Loucy (cell line): ENCODE measurements at regions not wholly inside any gene's neighbourhood (a gene's known extent, or its start where the extent isn't known, plus 50 kb on each side); places are given as distances from the start of the nearest gene placed in this dataset.

Source experiments
- H2AFZ ChIP-seq: fragments of 200-600 bp; sonication (generic); 2 replicates; pipeline ENCODE4 v1.6.0; 2016; ENCODE audit warnings: antibody characterized with exemption, mild to moderate bottlenecking, low read length, moderate library complexity
- H3F3A ChIP-seq: fragments of 200-600 bp; 2 replicates; pipeline ENCODE4 v1.6.0; 2016; ENCODE audit warnings: antibody characterized with exemption, low read depth, mild to moderate bottlenecking
- H3K27me3 ChIP-seq: fragments of 200-600 bp; sonication (generic); 2 replicates; pipeline ENCODE4 v1.6.1; 2014; ENCODE audit warnings: low read length, mild to moderate bottlenecking; ENCODE audit not compliant: insufficient read depth, poor library complexity, severe bottlenecking
- H3K36me3 ChIP-seq: fragments of 200-600 bp; sonication (generic); 2 replicates; pipeline ENCODE4 v1.6.1; 2016; ENCODE audit warnings: low read length; ENCODE audit not compliant: insufficient read depth
- H3K4me1 ChIP-seq: fragments of 200-600 bp; sonication (generic); 2 replicates; pipeline ENCODE4 v1.5.1; 2014; ENCODE audit warnings: low read length, mild to moderate bottlenecking; ENCODE audit not compliant: insufficient read depth, poor library complexity, severe bottlenecking
- H3K4me2 ChIP-seq: fragments of 200-600 bp; sonication (generic); 2 replicates; pipeline ENCODE4 v1.6.0; 2014; ENCODE audit warnings: antibody characterized with exemption, low read length, low read depth, mild to moderate bottlenecking; ENCODE audit not compliant: poor library complexity, severe bottlenecking
- H3K4me3 ChIP-seq: fragments of 200-600 bp; sonication (generic); 2 replicates; pipeline ENCODE4 v1.5.1; 2014; ENCODE audit warnings: low read length, mild to moderate bottlenecking, mixed read lengths; ENCODE audit not compliant: poor library complexity, severe bottlenecking
- H3K79me2 ChIP-seq: fragments of 200-600 bp; sonication (generic); 2 replicates; pipeline ENCODE4 v1.6.1; 2014; ENCODE audit warnings: low read length; ENCODE audit not compliant: insufficient read depth
- H3K9ac ChIP-seq: fragments of 200-600 bp; sonication (generic); 2 replicates; pipeline ENCODE4 v1.6.0; 2014; ENCODE audit warnings: mild to moderate bottlenecking, low read depth, low read length, moderate library complexity; ENCODE audit not compliant: poor library complexity, severe bottlenecking
- H3K9me2 ChIP-seq: fragments of 200-600 bp; sonication (generic); replicated peaks from 2 replicates; pipeline ENCODE4 v1.6.1; 2016; ENCODE audit warnings: low read depth, low read length, mixed read lengths
- H3K9me3 ChIP-seq: fragments of 200-600 bp; sonication (generic); 2 replicates; pipeline ENCODE4 v1.6.1; 2014; ENCODE audit warnings: mild to moderate bottlenecking, antibody characterized with exemption, low read length, low read depth; ENCODE audit not compliant: insufficient read depth
- H4K20me1 ChIP-seq: fragments of 200-600 bp; sonication (generic); 2 replicates; pipeline ENCODE4 v1.6.0; 2014; ENCODE audit warnings: antibody characterized with exemption, low read length, mild to moderate bottlenecking; ENCODE audit not compliant: insufficient read depth, poor library complexity, severe bottlenecking
- EZH2phosphoT487 ChIP-seq: fragments of 200-600 bp; IDR thresholded peaks from 2 replicates; pipeline ENCODE4 v1.6.1; 2018; ENCODE audit warnings: antibody characterized with exemption, mild to moderate bottlenecking, moderate library complexity, borderline replicate concordance
- TF ChIP-seq, protein P1 (sequence below): fragments of 200-600 bp; sonication (generic); conservative IDR thresholded peaks from 2 replicates; pipeline ENCODE4 v1.5.1; 2014; ENCODE audit warnings: mild to moderate bottlenecking, antibody characterized with exemption, low read length

- no peaks in the 10 kb centered on the region for H3K27me3 ChIP-seq
- no peaks in the 10 kb centered on the region for H3K79me2 ChIP-seq
- H3F3A ChIP-seq = no peaks in the 10 kb centered on the region
- no peaks in the 10 kb centered on the region for H3K36me3 ChIP-seq
- no peaks in the 10 kb centered on the region for H3K4me1 ChIP-seq
- H3K4me2 ChIP-seq = no peak overlapping the region
- TF ChIP-seq, protein P1, sequence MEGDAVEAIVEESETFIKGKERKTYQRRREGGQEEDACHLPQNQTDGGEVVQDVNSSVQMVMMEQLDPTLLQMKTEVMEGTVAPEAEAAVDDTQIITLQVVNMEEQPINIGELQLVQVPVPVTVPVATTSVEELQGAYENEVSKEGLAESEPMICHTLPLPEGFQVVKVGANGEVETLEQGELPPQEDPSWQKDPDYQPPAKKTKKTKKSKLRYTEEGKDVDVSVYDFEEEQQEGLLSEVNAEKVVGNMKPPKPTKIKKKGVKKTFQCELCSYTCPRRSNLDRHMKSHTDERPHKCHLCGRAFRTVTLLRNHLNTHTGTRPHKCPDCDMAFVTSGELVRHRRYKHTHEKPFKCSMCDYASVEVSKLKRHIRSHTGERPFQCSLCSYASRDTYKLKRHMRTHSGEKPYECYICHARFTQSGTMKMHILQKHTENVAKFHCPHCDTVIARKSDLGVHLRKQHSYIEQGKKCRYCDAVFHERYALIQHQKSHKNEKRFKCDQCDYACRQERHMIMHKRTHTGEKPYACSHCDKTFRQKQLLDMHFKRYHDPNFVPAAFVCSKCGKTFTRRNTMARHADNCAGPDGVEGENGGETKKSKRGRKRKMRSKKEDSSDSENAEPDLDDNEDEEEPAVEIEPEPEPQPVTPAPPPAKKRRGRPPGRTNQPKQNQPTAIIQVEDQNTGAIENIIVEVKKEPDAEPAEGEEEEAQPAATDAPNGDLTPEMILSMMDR = no peak
- no peak for TF ChIP-seq EZH2phosphoT487
- H4K20me1 ChIP-seq = no peaks in the 10 kb centered on the region
- H3K9ac ChIP-seq = no peak overlapping the region
- H3K4me3 ChIP-seq = no peak overlapping the region
- H2AFZ ChIP-seq = no peak overlapping the region
- H3K9me3 ChIP-seq = no peaks in the 10 kb centered on the region
- H3K9me2 ChIP-seq = no peaks in the 10 kb centered on the region
Observed at GRCh38 chr5:123964884-123965283, 452.9 kb downstream of the CSNK1G3 start.

GRCh38 chr5:123960526-123960925 is 448.5 kb downstream of the CSNK1G3 start:
- Histone ChIP-seq H3F3A (no peaks in the 10 kb centered on the region), H3K4me3 (no peak overlapping the region), H3K4me1 (no peaks in the 10 kb centered on the region), H4K20me1 (no peaks in the 10 kb centered on the region), H3K9me2 (no peaks in the 10 kb centered on the region), H3K9ac (no peak overlapping the region), H3K4me2 (no peak overlapping the region), H3K36me3 (no peaks in the 10 kb centered on the region), H2AFZ (no peak overlapping the region), H3K79me2 (no peaks in the 10 kb centered on the region), H3K27me3 (no peaks in the 10 kb centered on the region), H3K9me3 (no peaks in the 10 kb centered on the region)
- TF ChIP-seq, protein P1 = no peak
- no peak for TF ChIP-seq EZH2phosphoT487

- H3K36me3 ChIP-seq = no peaks in the 10 kb centered on the region
- no peaks in the 10 kb centered on the region for H3K4me1 ChIP-seq
- no peak overlapping the region for H3K4me2 ChIP-seq
- H3K9me3 ChIP-seq = no peaks in the 10 kb centered on the region
- no peaks in the 10 kb centered on the region for H4K20me1 ChIP-seq
- TF ChIP-seq, protein P1 = no peak
- no peak for TF ChIP-seq EZH2phosphoT487
- H3K4me3 ChIP-seq = no peak overlapping the region
- no peak overlapping the region for H2AFZ ChIP-seq
- H3K79me2 ChIP-seq = no peaks in the 10 kb centered on the region
- H3K9ac ChIP-seq = no peak overlapping the region
- no peaks in the 10 kb centered on the region for H3F3A ChIP-seq
- no peaks in the 10 kb centered on the region for H3K9me2 ChIP-seq
- H3K27me3 ChIP-seq = no peaks in the 10 kb centered on the region
Observed at GRCh38 chr5:123951582-123951977, 439.6 kb downstream of the CSNK1G3 start.
